ENCODE measurements at regions not wholly inside any gene's neighbourhood (a gene's known extent, or its start where the extent isn't known, plus 50 kb on each side); places are given as distances from the start of the nearest gene placed in this dataset.

DNA sequence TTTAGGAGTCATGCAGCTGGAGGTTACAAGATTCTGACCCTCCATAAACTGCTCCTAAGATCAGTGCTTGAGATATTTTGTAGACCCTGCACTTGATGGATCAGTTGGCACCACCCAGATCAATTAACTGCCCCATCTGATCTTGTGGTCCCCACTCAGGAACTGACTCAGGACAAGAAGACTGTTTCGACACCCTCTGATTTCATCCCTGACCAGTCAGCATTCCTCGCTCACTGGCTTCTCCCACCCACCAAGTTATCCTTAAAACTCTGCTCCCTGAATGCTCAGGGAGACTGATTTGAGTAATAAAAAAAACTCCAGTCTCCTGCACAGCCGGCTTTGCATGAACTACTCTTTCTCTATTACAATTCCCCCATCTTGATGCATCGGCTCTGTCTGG, 360.2 kb downstream of the GALC start:
- TF ChIP-seq JUN (IDR thresholded peaks at IDR 0.05; ENCODE audit: borderline replicate concordance, insufficient read depth, insufficient read length, low read depth) (no peak), MYC (IDR thresholded peaks at IDR 0.05; ENCODE audit: low read depth, low read length) (no peak), EZH2 (IDR thresholded peaks at IDR 0.05; ENCODE audit: borderline replicate concordance, low read depth, low read length, severe bottlenecking) (no peak), POLR2A (IDR thresholded peaks at IDR 0.05; ENCODE audit: low read depth, low read length) (no peak), POLR2AphosphoS5 (IDR thresholded peaks at IDR 0.05; ENCODE audit: insufficient read depth, low read depth, low read length) (no peak), GATA2 (IDR thresholded peaks at IDR 0.05; ENCODE audit: insufficient read depth, insufficient read length, low read depth, low read length) (no peak), FOS (IDR thresholded peaks at IDR 0.05; ENCODE audit: borderline replicate concordance, insufficient read depth, low read length) (no peak)
- TF ChIP-seq, protein P1, sequence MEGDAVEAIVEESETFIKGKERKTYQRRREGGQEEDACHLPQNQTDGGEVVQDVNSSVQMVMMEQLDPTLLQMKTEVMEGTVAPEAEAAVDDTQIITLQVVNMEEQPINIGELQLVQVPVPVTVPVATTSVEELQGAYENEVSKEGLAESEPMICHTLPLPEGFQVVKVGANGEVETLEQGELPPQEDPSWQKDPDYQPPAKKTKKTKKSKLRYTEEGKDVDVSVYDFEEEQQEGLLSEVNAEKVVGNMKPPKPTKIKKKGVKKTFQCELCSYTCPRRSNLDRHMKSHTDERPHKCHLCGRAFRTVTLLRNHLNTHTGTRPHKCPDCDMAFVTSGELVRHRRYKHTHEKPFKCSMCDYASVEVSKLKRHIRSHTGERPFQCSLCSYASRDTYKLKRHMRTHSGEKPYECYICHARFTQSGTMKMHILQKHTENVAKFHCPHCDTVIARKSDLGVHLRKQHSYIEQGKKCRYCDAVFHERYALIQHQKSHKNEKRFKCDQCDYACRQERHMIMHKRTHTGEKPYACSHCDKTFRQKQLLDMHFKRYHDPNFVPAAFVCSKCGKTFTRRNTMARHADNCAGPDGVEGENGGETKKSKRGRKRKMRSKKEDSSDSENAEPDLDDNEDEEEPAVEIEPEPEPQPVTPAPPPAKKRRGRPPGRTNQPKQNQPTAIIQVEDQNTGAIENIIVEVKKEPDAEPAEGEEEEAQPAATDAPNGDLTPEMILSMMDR (IDR thresholded peaks at IDR 0.05; ENCODE audit: extremely low read depth in 1 of 2, insufficient read depth in 1 of 2, low read depth in 1 of 2, low read length in 2 of 2): no peak
- TF ChIP-seq, protein P2, sequence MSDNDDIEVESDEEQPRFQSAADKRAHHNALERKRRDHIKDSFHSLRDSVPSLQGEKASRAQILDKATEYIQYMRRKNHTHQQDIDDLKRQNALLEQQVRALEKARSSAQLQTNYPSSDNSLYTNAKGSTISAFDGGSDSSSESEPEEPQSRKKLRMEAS (IDR thresholded peaks at IDR 0.05; ENCODE audit: insufficient read depth, insufficient read length): no peak
- Histone ChIP-seq H4K20me1 (replicated peaks; ENCODE audit: control insufficient read depth, extremely low read depth, insufficient read depth, low read length) (no peaks in the 10 kb centered on the region), H3K27ac (ENCODE audit: insufficient read depth, low read depth, low read length) (no peak overlapping the region), H3K27me3 (ENCODE audit: control insufficient read depth in 2 of 2, insufficient read depth in 2 of 2, low read length in 2 of 2) (no peaks in the 10 kb centered on the region), H3K4me2 (ENCODE audit: insufficient read depth, low read length) (no peak overlapping the region), H3K36me3 (ENCODE audit: control insufficient read depth in 2 of 2, extremely low read depth in 1 of 2, insufficient read depth in 2 of 2, low read length in 2 of 2) (no peaks in the 10 kb centered on the region), H3K4me1 (ENCODE audit: control insufficient read depth, extremely low read depth, insufficient read depth, low read length) (no peaks in the 10 kb centered on the region), H3K9me1 (replicated peaks; ENCODE audit: control insufficient read depth, extremely low read depth, insufficient read depth, low read length) (no peaks in the 10 kb centered on the region), H3K79me2 (ENCODE audit: control insufficient read depth, insufficient read depth, low read length) (no peaks in the 10 kb centered on the region), H3K9me3 (replicated peaks; ENCODE audit: control insufficient read depth, insufficient read depth, low read length) (no peaks in the 10 kb centered on the region), H2AFZ (ENCODE audit: low read depth, low read length) (no peak overlapping the region), H3K9ac (replicated peaks; ENCODE audit: extremely low read depth, insufficient read depth, low read length) (no peak overlapping the region), H3K4me3 (replicated peaks in 1 of 3; ENCODE audit: insufficient read depth in 1 of 3, low read depth in 1 of 3, low read length in 3 of 3) (no peak overlapping the region)
- FAIRE-seq (no peak), DNase-seq (ENCODE audit: low read depth, low spot score) (no peak)
- intact Hi-C loops (cut with micrococcal nuclease) (no loop called here), dilution Hi-C loops (cut with MboI; ENCODE audit: extremely low pct_ligation_motif_present, low sequenced_read_pairs) (no loop called here)
- BruUV-seq (replicated peaks): no TSS peak
- ChIA-PET POLR2A (no interaction called here), CTCF (no interaction called here)
